D721Med (cell line): ENCODE measurements at regions not wholly inside any gene's neighbourhood (a gene's known extent, or its start where the extent isn't known, plus 50 kb on each side); places are given as distances from the start of the nearest gene placed in this dataset.
"Not testable (repeated sequence)": the region's sequence is repeated elsewhere in the genome, so short reads cannot be mapped to it uniquely, and the experiment has no call there.

Source experiments
- DNase-seq: peaks from one replicate; pipeline ENCODE4 v3.0.0; 2011; ENCODE audit warnings: low spot score; ENCODE audit not compliant: insufficient read length
- FAIRE-seq: peaks from 2 replicates; lab custom pipeline; 2011; peaks lifted over from hg19 to GRCh38; lab: Jason Lieb, UNC
- CTCF ChIP-seq: IDR thresholded peaks from 2 replicates; pipeline ENCODE4 v1.5.1; 2012; ENCODE audit warnings: mild to moderate bottlenecking, control low read depth; ENCODE audit not compliant: insufficient read depth; ENCODE audit errors: missing control alignments

- no peak for TF ChIP-seq CTCF
- no peak for DNase-seq
- FAIRE-seq, result no peak
Measured at GRCh38 chr16:61465285-61465684, 571.0 kb downstream of the CDH8 start.

GRCh38 chr16:61460020-61460419 is 576.2 kb downstream of the CDH8 start:
- no peak for TF ChIP-seq CTCF
- no peak for FAIRE-seq
- no peak for DNase-seq

GRCh38 chr16:61435346-61435745 is 600.9 kb downstream of the CDH8 start:
- DNase-seq (no peak), FAIRE-seq (no peak)
- no peak for TF ChIP-seq CTCF

- no peak for FAIRE-seq
- no peak for DNase-seq
- peak; percentile 32 for TF ChIP-seq CTCF
Measured at GRCh38 chr16:61432421-61432820, 603.8 kb downstream of the CDH8 start.

- FAIRE-seq (no peak), DNase-seq (no peak)
Measured at GRCh38 chr16:61421111-61421510, 615.1 kb downstream of the CDH8 start.

GRCh38 chr16:61419791-61420190 is 616.4 kb downstream of the CDH8 start:
- FAIRE-seq, result no peak
- DNase-seq, result no peak

More at GRCh38 chr16:61421111-61421510, 615.1 kb downstream of the CDH8 start:
- no peak for TF ChIP-seq CTCF

GRCh38 chr16:61418802-61419201 is 617.4 kb downstream of the CDH8 start:
- not testable (repeated sequence) for DNase-seq, FAIRE-seq

More at GRCh38 chr16:61419791-61420190, 616.4 kb downstream of the CDH8 start:
- no peak for TF ChIP-seq CTCF

- DNase-seq (no peak), FAIRE-seq (no peak)
- TF ChIP-seq CTCF, result no peak
Measured at GRCh38 chr16:61415126-61415525, 621.1 kb downstream of the CDH8 start.
